ENCODE measurements at regions not wholly inside any gene's neighbourhood (a gene's known extent, or its start where the extent isn't known, plus 50 kb on each side); places are given as distances from the start of the nearest gene placed in this dataset.
"Not testable (repeated sequence)": the region's sequence is repeated elsewhere in the genome, so short reads cannot be mapped to it uniquely, and the experiment has no call there.

- no peak for DNase-seq
These were observed 323.9 kb upstream of the GLI3 start for GRCh38 chr7:42560866-42561265.

GRCh38 chr7:42554932-42555331 is 317.9 kb upstream of the GLI3 start:
- not testable (repeated sequence) for DNase-seq

- DNase-seq = no peak
These were observed 315.2 kb upstream of the GLI3 start for GRCh38 chr7:42552227-42552626.

- DNase-seq = no peak
These were observed 313.9 kb upstream of the GLI3 start for GRCh38 chr7:42550706-42551470.

- no peak for DNase-seq
These were observed 313.0 kb upstream of the GLI3 start for GRCh38 chr7:42549866-42550485.

- no peak for DNase-seq
These were observed 312.0 kb upstream of the GLI3 start for GRCh38 chr7:42548816-42549611.

GRCh38 chr7:42545049-42545724 is 308.2 kb upstream of the GLI3 start:
- no peak for DNase-seq

GRCh38 chr7:42543953-42544352 is 306.9 kb upstream of the GLI3 start:
- DNase-seq = no peak

GRCh38 chr7:42542446-42542845 is 305.4 kb upstream of the GLI3 start:
- DNase-seq = not testable (repeated sequence)

- no peak for DNase-seq
These were observed 297.4 kb upstream of the GLI3 start for GRCh38 chr7:42534441-42534840.

- DNase-seq = no peak
These were observed 290.0 kb upstream of the GLI3 start for GRCh38 chr7:42527004-42527403.

GRCh38 chr7:42522227-42522991 is 285.4 kb upstream of the GLI3 start:
- DNase-seq = no peak

GRCh38 chr7:42511027-42511426 is 274.0 kb upstream of the GLI3 start:
- DNase-seq = no peak

GRCh38 chr7:42506097-42506496 is 269.1 kb upstream of the GLI3 start:
- DNase-seq = no peak

GRCh38 chr7:42502022-42502421 is 265.0 kb upstream of the GLI3 start:
- DNase-seq = no peak

- DNase-seq = no peak
These were observed 258.2 kb upstream of the GLI3 start for GRCh38 chr7:42495256-42495655.

- DNase-seq = no peak
These were observed 257.7 kb upstream of the GLI3 start for GRCh38 chr7:42494736-42495135.

- no peak for DNase-seq
These were observed 257.2 kb upstream of the GLI3 start for GRCh38 chr7:42494199-42494710.

- no peak for DNase-seq
These were observed 256.6 kb upstream of the GLI3 start for GRCh38 chr7:42493436-42494198.

- DNase-seq = no peak
These were observed 255.9 kb upstream of the GLI3 start for GRCh38 chr7:42492920-42493319.

GRCh38 chr7:42491106-42491505 is 254.1 kb upstream of the GLI3 start:
- no peak for DNase-seq

All from NCI-H1048 (cell line).